CD1c-positive myeloid dendritic cell (primary cell): ENCODE measurements at regions not wholly inside any gene's neighbourhood (a gene's known extent, or its start where the extent isn't known, plus 50 kb on each side); places are given as distances from the start of the nearest gene placed in this dataset.
"Not testable (repeated sequence)": the region's sequence is repeated elsewhere in the genome, so short reads cannot be mapped to it uniquely, and the experiment has no call there.

ENCODE experiments used
- DNase-seq: peaks from one replicate; pipeline ENCODE4 v3.0.0-alpha.2; 2016; ENCODE audit errors: extremely low spot score

DNA sequence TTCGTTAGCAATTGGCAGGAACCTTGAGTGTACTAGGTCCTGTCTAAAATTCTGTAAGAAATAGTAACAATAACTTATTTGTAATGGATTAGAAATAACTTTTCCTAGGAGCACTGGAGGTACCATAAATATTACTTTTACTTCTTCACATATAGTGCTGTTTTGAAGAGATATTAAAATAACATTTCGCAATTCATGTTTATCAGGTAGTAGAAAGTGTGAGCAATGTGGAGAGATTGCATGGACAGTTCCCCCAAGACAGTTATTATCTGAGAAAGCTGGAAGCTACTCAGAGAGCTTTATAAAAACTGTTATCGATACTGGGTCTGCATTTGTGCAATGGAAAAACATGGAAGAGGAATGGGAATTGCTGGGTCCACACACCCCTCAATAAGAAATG lies 128.5 kb upstream of the KIF26B start:
- no peak for DNase-seq

DNA sequence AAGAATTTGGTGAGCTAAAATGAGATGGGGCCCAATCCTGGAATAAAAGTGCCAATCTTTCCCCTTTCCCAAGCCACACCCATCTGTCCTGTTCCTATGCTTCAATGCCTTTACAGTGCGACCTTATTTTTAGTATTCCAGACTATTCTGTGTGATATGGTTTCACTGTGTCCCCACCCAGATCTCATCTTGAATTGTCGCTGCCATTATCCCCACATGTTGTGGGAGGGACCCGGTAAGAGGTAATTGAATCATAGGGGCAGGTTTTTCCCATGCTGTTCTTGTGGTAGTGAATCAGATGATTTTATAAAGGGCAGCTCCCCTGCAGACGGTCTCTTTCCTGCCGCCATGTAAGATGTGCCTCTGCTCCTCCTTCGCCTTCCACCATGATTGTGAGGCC lies 129.3 kb upstream of the KIF26B start:
- DNase-seq: no peak

DNA sequence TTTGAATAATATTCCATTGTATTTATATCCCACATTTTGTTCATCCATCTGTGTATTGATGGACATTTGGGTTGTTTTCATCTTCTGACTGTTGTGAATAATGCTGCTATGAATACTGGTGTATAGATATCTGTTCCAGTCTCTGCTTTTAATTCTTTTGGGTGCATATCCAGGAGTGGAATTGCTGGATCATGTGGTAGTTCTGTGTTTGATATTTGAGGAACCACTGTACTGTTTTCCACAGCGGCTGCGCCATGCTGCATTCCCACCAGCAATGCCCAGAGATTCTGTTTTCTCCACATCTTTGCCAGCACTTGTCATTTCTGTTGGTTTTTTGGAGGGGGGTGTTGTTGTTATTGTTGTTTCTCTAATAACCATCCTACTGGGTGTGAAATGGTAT lies 131.6 kb upstream of the KIF26B start:
- DNase-seq: no peak

DNA sequence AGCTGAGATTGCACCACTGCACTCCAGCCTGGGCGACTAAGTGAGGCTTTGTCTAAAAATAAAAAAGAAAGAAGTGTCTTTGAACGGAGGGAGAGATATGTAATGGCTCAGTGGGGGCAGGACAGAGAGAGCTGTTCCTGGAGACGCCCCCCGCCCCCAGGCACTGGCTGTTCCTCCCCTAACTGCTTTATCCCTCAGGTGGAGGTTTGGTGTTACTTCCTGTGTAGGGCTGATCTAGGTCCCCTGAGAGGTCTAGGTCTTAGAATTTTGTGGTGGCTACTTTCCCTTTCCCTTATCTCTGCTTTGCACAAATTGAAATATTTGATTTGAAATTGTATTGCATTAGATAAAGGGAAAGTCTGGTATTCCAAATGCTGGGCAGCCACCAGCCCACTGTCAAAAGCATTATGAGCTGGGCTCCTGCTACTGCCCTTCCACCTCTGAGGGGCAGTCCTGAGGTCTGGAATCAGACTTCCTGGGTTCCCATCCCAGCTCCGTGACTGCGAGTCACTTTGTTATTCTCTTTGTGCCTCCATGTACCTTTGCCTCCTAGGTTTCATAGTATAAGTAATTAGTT lies 134.8 kb upstream of the KIF26B start:
- no peak for DNase-seq

DNA sequence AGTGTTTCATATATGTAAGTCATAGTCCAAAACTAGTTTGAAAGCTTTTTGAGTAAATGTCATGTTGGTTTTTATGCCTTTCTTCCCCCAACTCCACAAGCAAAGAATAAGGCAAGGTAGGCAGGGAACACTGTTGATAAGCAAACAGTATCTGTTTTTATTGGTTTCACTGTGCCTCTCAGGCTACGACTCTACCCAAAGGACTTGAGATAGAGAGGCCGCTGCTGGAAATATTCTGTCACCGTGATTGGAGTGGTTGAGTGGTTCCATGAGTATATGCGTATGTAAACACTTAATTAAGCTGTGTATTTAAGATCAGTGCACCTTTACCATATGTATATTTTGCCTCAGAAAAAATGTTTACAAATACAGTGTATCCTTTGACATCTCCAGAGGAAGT lies 138.1 kb upstream of the KIF26B start:
- DNase-seq: no peak

DNA sequence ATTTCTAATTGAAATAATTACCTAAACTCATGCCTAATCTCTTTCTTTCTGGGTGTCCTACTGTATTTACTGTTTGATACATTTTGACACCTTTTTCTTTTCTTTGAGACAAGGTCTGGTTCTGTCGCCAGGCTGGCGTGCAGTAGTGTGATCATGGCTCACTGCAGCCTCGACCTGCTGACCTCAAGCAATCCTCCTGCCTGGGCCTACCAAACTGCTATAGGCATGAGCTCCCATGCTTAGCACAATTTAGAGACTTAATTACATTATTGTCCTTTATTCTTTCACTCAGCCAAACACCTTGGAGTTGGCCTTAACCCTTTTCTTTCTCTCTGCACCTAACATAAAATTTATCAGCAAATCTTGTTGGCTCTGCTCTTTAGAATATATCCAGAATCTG lies 139.8 kb upstream of the KIF26B start:
- DNase-seq: no peak

DNA sequence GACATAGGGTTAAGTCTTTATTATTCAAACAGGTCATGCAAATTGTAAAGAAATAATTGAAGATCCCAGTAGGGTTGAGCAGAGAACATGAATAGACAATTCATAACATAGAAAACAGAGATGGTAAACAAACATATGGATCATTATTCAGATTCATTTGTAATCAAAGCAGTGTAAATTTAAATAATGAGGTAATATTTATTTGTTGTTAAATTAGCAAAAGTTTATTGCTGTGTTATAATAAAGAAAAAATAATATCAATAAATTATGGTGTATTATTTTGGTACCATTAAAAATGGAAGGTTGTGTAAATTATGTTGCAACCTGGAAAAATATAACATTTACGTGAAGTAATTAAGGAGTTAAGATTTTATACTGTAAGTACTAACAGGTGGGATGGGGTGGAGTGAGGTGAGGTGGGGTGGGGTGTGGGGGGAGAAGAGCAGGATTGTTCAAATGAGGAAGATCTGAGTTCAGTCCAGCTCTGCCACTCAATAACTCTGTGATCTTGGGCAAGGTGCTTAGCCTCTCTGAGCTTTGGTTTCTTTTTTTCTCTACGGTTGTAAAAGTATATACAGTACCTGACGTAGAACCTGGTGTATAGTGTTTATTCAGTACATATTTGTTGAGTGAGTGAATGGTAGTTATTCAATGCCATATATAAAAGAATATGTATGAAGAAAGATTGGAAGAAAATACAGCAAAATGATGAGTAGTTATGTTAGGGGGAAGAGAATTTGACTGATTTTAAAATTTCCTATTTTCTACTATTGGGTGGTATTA lies 140.3 kb upstream of the KIF26B start:
- no peak for DNase-seq

DNA sequence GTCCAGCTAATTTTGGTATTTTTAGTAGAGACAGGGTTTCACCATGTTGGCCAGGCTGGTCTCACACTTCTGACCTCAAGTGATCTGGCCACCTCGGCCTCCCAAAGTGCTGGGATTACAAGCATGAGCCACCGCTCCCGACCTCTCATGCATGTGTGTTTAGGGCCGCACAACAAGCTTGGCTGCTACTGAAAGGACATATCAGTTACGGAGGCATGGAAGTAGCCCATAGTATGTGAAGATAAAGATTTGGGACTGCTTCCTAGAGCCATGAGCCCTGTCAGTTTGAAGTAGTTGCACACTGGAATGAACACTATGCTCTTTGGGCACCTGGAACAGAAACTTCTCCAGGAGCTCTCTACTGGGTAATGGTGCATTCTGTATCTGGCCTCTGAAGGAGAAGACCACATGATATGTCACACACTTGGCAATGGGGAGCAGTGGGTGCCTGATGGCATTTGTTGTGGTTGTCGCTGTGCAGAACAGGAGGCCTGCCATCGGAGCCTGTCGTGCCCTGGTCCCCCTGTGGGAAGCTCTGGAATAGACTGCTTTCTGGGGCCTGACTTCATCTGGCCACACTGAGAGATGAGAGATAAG lies 144.7 kb upstream of the KIF26B start:
- DNase-seq: no peak

DNA sequence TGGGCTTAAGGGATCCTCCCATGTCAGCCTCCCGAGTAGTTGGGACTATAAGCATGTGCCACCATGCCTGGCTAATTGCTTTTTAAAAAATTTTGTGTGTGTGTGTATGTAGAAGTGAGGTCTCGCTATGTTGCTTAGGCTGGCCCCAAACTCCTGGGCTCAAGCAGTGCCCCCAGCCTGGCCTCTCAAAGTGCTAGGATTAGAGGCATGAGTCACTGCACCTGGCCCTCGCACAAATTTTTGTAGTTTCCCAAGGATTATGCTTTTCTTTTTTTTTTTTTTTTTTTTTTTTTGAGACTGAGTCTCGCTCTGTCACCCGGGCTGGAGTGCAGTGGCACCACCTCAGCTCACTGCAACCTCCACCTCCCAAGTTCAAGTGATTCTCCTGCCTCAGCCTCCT lies 144.4 kb upstream of the HNRNPU start:
- no peak for DNase-seq

DNA sequence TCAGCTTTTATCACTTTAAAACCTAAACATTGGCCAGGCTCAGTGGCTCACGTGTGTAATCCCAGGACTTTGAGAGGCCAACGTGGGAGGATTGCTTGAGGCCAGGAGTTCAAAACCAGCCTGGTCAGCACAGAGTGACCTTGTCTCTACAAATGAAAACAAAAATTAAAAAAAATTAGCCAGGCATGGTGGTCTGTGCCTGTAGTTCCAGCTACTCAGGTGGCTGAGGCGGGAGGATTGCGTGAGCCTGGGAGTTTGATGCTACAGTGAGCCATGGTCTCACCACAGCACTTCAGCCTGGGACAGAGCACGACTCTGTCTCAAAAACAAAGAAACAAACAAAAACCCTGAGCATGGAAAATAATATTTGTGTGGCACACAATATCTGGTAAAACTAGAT lies 143.5 kb upstream of the HNRNPU start:
- DNase-seq: no peak

DNA sequence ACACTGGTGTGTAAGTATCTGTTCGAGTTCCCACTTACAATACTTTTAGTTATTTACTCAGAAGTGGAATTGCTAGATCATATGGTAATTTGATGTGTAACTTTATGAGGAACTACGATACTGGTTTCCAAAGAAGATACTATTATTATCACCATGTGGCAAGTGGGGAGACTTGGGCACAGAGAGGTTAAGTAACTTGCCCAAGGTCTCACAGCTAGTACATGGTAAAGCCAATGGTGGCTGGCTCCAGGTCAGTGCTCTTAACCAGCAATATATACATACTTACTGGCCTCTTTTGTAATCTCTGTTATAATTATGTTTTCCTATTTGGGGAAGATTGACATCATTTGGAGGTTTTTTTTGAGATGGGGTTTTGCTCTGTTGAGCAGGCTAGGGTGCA lies 138.9 kb upstream of the HNRNPU start:
- DNase-seq: no peak

DNA sequence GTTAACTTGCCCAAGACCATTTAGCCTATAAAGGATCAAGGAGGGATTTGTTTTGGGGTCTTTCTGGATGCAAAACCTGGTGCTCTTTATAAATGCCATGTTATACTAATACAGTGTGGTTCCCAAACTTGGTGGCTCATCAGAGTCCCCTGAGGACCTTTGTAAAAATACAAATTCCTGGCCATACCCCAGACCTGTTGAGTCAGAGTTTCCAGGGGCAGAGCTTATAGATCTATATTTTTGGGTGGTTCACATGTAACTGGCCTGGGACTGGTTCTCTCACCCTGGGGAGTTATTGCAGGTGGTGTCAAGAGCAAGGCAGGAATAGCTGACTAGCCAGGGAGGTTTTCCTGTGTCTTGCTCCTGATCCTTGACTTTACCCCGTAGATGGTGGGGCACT lies 136.9 kb upstream of the HNRNPU start:
- no peak for DNase-seq

DNA sequence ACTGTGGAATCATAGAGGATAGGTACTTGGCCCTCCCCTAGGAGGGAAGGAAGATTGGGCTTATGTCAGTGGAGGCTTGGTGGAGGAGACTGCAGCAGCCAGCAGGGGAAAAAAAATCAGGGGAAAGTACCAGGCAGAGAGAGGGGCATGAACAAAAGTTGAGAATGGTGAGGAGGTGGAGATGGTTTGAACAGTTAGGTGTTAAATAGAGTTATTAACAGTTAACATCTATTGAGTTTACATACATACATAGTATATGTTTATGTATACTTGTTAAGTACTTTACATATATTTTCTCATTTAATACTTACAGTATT lies 136.5 kb upstream of the HNRNPU start:
- no peak for DNase-seq

DNA sequence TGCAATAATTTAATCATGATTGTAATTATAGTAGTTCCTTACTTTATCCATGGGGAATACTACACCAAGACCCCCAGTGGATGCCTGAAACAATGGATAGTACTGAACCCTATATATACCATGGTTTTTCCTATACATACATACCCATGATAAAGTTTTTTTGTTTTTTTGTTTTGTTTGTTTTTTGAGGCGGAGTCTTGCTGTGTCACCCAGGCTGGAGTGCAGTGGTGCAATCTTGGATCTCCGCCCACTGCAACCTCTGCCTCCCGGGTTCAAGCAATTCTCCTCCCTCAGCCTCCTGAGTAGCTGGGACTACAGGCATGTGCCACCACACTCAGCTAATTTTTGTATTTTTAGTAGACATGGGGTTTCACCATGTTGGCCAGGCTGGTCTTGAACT lies 135.3 kb upstream of the HNRNPU start:
- DNase-seq: not testable (repeated sequence)

DNA sequence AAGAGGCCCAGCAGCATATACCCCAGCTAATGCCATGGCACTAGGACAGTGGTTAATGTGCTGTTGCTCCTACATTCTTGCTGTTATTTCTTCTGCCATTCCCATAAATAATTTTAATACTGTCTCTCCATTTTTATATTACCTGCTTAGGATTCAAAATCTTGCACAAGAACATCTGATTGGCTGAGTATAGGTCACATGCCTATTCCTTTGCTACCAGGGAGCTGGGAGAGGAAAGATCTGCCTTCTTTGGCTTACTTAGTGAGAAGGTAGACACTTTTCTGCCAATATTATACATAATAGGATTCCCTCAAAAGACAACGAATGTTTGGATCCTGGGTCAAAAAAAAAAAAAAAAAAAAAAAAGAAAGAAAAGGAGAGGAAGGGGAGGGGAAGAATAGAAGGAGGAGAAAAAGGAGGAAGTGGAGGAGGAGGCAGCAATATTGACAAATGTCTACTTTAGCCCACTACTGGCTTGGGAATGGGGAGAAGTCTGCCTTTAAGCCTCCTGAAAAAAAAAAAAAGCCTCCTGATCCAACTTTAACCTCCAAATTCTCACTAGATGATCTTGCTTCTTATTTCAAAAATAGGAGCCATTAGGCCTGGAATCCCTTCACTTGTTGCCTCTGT lies 134.5 kb upstream of the HNRNPU start:
- no peak for DNase-seq

DNA sequence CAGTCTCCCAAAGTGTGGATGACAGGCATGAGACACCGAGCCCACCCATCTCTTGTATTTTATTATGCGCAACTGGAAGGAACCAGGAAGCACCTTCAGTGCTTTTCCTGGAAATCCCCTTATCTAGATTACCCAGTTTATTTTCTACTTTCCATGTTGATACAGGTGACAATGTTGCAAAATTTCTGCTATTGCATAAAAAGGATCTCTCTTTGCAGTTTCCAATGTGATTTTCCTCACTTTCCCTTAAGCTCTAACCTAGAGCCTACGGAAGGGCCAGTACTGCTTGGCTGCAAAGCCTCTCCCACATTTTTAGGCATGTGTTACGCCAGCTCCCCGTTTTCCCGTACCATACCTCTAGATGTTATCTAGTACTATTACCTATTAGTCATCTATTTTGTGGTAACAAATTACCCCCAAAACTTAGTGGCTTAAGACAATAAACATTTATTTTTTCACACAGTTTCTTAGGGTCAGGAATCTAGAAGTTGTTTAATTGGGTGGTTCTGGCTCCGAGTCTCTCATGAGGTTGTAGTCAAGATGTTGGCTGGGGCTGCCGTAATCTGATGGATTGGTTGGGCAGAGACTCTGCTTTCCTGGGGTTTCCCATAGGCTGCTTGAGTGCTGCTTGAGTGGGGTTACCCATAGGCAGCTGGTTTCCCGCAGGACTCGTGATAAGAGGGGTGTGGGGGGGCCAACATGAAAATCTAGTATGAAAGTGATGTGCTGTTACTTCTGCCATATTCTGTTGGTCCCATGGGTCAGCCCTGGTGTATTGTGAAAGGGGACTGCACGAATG lies 131.5 kb upstream of the HNRNPU start:
- DNase-seq: no peak

DNA sequence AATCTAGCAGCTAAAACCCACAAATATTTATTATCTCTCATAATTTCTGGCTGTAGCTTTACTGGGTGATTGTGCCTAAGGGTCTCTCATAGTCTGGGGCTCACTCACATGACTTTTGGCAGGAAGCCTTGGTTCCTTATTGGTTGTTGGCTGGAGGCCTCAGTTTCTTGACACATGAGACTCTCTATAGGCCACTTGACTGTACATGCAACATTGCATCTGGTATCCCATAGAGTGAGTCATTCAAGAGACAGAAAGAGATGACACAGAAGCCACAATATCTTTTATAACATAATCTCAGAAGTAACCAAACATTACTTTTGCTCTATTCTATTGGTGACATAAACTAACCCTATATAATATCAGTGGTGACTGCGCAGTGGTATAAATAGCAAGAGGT lies 128.5 kb upstream of the HNRNPU start:
- no peak for DNase-seq

DNA sequence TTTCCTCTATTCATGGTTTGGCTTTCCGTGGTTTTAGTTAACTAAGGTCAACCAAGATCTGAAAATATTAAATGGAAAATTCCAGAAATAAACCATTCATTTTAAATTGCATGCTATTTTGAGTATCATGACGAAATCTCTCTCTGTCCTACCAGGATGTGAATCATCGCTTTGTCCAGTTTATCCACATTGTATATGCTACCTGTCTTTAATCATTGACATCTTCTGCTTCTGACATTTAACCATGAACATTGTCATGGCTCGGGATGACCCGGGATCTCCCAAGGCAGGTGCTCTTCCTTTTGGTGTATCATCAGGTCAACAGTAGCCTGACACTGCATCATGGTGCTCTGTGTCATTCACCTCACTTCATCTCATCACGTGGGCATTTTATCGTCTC lies 125.5 kb upstream of the HNRNPU start:
- no peak for DNase-seq

DNA sequence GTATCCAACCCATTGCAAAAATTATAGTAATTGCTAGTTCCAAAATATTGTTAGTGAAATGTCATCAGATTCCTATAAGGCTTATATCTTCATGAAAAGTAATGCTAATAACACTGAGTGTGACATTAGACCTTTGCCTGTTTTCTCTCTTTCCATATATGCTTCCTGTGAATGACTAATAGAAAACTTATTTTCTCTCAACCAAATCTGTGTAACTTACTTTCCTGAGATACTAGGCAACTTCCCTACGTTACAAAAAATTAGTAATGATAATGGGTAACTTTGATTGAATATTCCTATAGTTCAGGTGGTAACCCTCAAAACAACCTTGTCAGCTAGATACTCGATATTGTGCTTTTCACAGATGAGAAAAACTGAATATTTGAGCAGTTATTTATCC lies 124.2 kb upstream of the HNRNPU start:
- DNase-seq: no peak

DNA sequence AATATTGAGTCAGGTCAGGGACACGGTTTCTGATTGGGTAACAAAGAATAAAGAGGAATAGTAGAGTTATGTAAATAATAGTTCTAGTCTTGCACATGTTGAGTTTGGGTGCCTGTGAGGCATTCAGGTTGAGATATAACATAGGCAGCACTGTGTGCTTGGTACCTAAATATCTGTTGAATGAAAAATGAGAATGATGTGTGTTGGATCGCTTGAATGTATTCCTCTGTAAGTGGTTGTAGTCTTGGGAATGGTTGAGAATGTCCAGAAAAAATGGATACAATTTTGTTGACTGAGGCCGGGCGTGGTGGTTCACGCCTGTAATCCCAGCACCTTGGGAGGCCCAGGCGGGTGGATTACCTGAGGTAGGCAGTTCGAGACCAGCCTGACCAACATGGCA lies 116.3 kb upstream of the HNRNPU start:
- no peak for DNase-seq

DNA sequence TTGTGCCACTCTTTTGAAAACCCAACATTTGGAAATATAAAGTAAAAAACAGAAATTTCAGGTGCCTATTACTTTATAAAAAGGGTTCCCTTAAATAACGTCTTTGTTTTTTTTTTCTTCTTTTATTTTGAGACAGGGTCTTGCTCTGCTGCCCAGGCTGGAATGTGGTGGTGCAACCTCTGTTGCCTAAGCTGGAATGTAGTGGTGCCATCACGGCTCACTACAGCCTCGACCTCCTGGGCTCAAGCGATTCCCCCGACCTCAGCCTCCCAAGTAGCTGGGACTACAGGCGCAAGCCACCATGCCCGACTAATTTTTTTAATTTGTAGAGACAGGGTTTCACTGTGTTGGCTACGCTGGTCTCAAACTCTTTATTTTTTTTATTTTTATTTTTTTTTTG lies 110.2 kb upstream of the HNRNPU start:
- DNase-seq: no peak

DNA sequence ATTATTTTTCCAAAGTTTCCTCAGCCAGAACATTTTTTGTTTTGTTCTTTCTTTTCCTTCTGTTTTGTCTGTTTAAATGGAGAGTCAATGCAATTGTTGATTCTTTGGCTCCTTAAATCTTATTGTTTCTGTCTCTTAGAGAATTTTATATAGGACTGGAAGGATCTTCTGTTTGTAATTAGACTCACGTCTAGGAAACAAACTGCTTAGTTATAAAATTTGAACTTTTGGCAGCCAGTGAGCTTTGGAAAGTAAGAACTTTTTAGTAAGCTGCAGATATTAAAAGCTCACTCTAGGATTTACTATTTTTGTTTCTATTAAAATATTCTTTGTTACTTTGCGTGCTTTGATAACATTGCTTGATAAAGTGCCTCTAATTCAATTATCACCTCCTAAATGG lies 109.8 kb upstream of the HNRNPU start:
- DNase-seq: no peak
